Stimulated activated CD4-positive, alpha-beta T cell treated with anti-CD3 and anti-CD28 coated beads, TNF-alpha, amount 100 ng/mL, for 48 hours (primary cell): ENCODE measurements at regions not wholly inside any gene's neighbourhood (a gene's known extent, or its start where the extent isn't known, plus 50 kb on each side); places are given as distances from the start of the nearest gene placed in this dataset.
"Not testable (repeated sequence)": the region's sequence is repeated elsewhere in the genome, so short reads cannot be mapped to it uniquely, and the experiment has no call there.

Source experiments
- DNase-seq, 3 donors: peaks; one replicate each; pipeline ENCODE4 v3.0.0-alpha.2; 2020; ENCODE audit warnings: low read depth in 3 of 3

GRCh38 chr7:16369855-16370254 is 51.5 kb downstream of the CRPPA start:
- DNase-seq: no peak

GRCh38 chr7:16369309-16369708 is 52.0 kb downstream of the CRPPA start:
- DNase-seq: not testable (repeated sequence)

- no peak for DNase-seq
These were observed 52.5 kb downstream of the CRPPA start for GRCh38 chr7:16368885-16369284.

GRCh38 chr7:16367115-16367514 is 54.2 kb downstream of the CRPPA start:
- no peak for DNase-seq

- no peak for DNase-seq
These were observed 55.4 kb downstream of the CRPPA start for GRCh38 chr7:16365952-16366351.

- DNase-seq: no peak
These were observed 56.2 kb downstream of the CRPPA start for GRCh38 chr7:16365177-16365576.

GRCh38 chr7:16359216-16359615 is 62.1 kb downstream of the CRPPA start:
- no peak for DNase-seq

- DNase-seq: no peak
These were observed 63.4 kb downstream of the CRPPA start for GRCh38 chr7:16357921-16358320.

- DNase-seq: no peak
These were observed 63.9 kb downstream of the CRPPA start for GRCh38 chr7:16357474-16357873.

- DNase-seq: no peak
These were observed 64.9 kb downstream of the CRPPA start for GRCh38 chr7:16356301-16356958.

GRCh38 chr7:16354573-16354972 is 66.8 kb downstream of the CRPPA start:
- no peak for DNase-seq

- DNase-seq: no peak
These were observed 68.1 kb downstream of the CRPPA start for GRCh38 chr7:16353226-16353625.

GRCh38 chr7:16350634-16351033 is 70.7 kb downstream of the CRPPA start:
- DNase-seq: no peak

GRCh38 chr7:16348251-16348650 is 73.1 kb downstream of the CRPPA start:
- no peak for DNase-seq

- DNase-seq: no peak
These were observed 73.5 kb downstream of the CRPPA start for GRCh38 chr7:16347827-16348192.

GRCh38 chr7:16347066-16347826 is 74.1 kb downstream of the CRPPA start:
- no peak for DNase-seq

GRCh38 chr7:16345979-16346958 is 75.1 kb downstream of the CRPPA start:
- DNase-seq: no peak

GRCh38 chr7:16344927-16345326 is 76.4 kb downstream of the CRPPA start:
- no peak for DNase-seq

GRCh38 chr7:16343612-16344011 is 77.7 kb downstream of the CRPPA start:
- no peak for DNase-seq

- no peak for DNase-seq
These were observed 83.3 kb downstream of the CRPPA start for GRCh38 chr7:16338065-16338464.

- DNase-seq: no peak
These were observed 95.2 kb downstream of the CRPPA start for GRCh38 chr7:16326106-16326505.

- no peak for DNase-seq
These were observed 98.0 kb downstream of the CRPPA start for GRCh38 chr7:16323313-16323712.
